DMS153 treated with DMSO at 0.1 percent for 48 hours (cell line): ENCODE measurements at regions not wholly inside any gene's neighbourhood (a gene's known extent, or its start where the extent isn't known, plus 50 kb on each side); places are given as distances from the start of the nearest gene placed in this dataset.
A peak's percentile ranks its signal among the peaks of the same experiment; 100 is the strongest.
"Not testable (repeated sequence)": the region's sequence is repeated elsewhere in the genome, so short reads cannot be mapped to it uniquely, and the experiment has no call there.

Experiments used
- DNase-seq: peaks from one replicate; lab custom pipeline; 2025; ENCODE audit not compliant: unreplicated experiment; lab: John Stamatoyannopoulos, UW

DNA sequence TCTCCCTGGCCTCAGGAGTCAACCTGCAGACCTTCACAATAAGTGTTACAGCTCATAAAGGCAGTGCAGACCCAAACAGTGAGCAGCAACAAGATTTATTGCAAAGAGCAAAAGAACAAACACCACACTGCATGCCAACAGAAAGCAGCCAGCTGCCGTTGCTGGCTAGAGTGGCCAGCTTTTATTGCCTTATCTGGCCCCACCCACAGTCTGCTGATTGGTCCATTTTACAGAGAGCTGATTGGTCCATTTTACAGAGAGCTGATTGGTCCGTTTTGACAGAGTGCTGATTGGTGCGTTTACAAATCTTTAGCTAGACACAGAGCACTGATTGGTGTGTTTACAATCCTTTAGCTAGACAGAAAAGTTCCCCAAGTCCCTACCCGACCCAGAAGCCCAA, 885.9 kb upstream of the SPRY2 start:
- DNase-seq, result not testable (repeated sequence)

DNA sequence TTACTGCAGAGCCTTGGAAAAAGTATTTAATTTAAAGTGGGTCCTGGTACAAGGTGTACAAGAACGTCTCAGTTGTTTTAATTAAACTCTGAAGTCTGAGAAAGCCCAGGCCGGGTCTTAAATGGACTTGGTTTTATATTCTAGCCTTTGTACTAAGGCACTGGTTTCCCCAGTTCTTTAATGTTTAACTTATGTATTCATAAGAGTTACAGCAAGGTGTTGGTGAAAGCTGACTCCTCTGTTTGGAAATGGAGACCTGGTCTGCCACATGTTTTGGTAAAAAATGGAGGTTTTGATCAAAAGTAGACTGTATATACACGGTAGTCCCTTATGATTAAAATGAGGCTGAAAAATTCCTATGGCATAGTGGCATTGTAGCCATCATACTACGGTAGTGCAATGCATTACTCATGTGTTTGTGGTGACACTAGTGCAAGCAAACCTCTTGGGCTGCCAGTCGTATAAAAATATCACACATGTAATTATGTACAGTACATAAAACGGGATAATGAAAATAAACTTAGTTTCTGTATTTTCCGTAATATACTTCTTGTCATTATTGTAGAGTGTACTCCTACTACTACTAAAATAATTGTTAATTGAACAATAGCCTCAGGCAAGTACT, 883.4 kb upstream of the SPRY2 start:
- no peak for DNase-seq

DNA sequence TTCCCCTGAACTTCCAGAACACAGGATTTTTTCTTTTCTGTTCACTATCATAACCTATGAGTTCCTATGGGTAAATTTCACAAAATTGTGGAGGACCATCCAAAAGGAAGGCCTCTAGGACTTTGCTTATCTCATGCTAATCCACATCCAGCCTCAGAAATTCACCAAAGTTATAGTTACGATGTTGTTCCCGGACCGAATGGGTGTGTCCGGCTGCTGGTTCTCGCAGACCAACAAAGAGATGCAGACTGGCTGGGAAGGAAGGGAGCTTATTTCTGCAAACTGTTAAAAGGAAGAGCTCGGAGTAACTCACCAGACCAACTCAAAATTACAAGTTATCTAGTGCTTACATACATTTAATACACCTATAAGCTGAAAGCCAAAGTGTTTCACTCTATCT, 882.9 kb upstream of the SPRY2 start:
- DNase-seq, result no peak

DNA sequence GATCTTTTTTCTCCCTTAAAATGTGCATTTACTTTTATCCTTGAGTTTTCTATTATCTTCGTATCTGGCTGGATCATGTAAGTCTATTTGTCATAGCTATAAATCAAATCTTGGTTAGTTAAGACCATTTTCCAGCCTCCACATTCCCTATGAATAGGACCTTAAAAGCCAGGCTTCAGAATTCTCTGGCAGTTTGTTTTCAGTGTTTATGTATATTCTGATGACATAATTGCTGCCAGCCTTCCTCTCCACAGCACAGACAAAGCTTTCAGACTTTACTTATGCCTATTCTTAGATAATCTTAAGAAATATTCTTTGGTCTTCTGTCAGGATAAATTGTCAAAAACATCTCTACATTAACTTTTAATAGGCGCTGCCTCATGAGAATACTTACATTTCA, 870.8 kb upstream of the SPRY2 start:
- DNase-seq, result no peak

DNA sequence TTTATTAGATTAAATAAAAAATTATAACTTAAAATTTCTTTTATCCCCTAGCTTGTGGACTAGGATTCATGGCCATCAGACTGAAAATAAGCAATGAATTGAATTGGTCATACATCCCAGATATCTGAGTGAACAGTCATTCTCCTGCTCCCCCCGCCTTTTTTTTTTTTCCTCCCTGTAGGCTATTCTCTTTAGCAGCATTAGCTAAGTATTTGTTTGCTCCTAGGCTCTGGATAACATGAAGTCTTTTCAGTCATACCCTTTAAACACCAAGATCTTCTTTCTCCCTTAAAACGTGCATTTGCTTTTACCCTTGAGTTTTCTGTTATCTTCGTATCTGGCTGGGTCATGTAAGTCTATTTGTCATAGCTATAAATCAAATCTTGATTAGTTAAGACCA, 866.7 kb upstream of the SPRY2 start:
- no peak for DNase-seq

DNA sequence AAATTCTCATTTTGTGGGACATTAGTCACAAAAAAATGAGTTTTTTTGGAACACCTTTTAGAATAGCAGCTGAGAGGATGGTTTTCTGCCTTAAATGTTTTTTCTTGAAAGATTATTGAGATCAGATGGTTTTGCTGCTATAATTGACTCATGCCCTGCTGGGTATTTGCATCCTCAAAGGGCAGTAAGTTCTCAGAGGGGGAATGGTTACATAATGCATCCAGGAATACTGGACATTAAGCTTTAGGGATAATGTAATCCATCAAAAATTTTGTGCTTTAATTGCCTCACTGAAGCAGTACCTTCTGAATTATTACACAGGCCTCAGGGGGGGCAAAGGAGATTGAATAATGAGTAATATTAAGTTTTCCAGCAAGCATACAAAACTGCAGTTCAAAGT, 866.3 kb upstream of the SPRY2 start:
- no peak for DNase-seq

DNA sequence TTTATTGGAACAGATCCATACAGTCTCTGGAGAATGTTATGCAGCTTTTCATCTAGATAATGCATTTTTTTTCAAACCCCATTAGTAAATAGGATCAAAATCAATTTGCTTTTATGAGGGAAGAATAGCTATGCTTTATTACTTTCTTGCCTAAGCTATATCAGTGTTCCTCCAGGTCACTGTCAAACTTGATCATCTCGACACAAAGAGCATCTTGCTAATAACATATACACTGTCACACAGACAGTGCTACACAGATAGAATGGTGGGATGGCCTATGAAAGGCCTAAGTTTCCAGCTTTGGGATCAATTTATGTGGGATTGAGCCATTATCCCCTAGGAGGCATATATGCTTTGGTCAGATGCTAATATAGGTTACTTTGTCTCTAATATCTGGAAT, 862.9 kb upstream of the SPRY2 start:
- DNase-seq, result no peak

DNA sequence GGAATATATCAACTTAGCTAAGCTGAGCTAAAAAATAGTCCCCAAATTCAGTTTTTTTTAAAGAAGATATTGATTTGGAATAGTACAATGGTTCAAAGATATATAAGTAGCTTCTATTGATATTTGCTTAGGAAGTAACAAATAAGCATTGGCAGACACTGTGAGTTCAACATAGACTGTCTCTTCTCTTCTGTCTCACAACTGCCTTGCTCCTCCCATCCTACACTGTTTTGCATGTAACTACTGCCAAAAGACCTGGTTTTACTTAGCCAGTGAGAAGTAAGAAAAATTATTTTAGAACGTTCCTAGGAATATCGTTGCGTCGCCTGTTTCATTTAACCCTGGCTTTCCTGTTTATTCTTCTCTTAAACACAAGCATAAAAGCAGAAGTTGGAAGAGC, 859.0 kb upstream of the SPRY2 start:
- no peak for DNase-seq

DNA sequence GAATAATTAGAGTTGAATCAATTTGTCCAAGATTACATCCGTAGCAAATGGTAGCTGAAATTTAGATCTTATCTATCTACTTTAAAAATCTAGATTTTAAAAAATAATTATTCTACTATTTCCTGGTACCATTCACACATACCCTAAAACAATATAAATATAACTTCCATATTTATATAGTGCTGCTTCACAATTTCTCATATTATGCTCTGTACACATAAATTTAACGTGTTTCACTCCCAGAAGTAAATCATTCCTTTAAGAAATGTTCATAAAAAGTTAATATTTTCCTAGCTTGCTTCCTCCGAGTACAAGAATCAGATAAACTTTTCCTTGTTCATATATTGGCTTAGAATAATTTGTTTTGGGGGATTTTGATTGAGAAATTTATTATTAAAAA, 857.0 kb upstream of the SPRY2 start:
- DNase-seq, result no peak

DNA sequence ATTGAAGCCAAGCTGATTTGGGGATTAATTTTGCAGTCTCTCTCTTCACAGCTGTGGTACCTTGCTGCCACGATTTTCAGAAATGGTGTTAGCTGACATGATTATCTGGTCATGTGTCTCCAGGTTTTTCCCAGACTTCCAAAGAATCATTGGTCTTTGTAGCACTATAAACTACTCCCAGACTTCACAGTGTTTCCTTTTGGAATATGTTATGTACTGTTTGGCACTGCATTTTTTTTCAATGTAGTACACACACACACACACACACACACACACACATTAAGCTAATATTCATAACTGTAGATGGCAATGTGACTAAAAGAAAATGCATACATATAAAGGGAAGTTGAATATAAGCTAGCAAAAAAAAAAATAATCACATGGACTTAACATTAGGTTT, 856.6 kb upstream of the SPRY2 start:
- DNase-seq, result no peak

DNA sequence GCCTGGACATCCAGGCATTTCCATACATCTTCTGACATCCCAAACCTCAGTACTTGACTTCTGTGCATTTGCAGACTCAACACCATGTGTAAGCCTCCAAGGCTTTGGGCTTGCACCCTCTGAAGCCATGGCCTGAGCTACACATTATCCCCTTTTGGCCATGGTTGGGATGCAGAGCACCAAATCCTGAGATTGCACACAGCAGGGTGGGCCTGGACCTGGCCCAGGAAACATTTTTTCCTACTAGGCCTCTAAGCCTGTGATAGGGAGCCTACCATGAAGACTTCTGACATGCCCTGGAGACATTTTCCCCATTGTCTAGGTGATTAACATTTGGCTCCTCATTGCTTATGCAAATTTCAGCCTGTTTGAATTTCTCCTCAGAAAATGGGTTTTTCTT, 853.4 kb upstream of the SPRY2 start:
- no peak for DNase-seq

DNA sequence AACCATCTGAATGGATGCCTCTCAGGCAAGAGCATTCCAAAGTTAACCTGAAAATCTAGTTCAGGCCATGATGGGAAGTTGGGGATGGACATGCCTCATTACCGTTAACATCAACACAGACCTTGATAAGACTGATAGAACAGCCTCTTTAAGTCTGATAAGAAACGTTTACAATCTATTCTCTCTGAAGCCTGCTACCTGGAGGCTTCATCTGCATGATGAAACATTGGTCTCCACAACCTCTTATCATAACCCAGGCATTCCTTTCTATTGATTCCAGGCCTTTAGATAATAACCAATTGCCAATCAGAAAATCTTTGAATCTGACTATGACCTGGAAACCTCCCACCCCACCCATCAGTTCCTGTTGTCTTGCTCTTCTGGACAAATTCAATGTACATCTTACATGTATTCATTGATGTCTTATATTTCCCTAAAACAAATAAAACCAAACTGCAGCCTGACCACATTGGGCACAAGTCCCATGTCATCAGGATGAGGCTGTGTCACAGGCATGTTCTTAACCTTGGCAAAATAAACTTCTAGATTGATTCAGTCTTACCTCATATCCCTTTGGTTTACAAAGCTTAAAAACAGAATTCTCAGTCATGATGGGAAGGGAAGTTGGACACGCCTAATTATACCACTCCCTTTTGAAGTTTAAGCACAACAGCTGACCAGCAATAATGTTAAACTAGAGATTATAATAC, 843.8 kb upstream of the SPRY2 start:
- DNase-seq, result no peak

DNA sequence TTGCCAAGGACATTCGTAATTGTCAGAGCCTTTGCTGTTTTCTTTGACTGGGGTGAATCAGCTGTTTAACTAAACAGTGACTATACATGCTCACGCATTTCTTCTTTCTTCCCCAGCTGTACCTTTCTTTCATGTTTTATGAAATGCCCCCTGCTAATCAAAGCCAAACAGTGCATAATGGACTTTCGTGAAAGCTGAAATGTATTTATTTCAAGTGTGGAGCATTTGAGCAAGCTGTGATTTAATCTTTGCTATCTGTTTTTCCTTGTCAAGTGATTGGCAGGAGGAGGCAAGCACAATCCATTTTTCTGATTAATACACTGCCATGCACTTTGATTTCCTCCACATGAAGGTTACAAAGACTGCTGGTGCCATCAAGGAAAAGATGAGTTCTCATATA, 831.7 kb upstream of the SPRY2 start:
- DNase-seq, result no peak

DNA sequence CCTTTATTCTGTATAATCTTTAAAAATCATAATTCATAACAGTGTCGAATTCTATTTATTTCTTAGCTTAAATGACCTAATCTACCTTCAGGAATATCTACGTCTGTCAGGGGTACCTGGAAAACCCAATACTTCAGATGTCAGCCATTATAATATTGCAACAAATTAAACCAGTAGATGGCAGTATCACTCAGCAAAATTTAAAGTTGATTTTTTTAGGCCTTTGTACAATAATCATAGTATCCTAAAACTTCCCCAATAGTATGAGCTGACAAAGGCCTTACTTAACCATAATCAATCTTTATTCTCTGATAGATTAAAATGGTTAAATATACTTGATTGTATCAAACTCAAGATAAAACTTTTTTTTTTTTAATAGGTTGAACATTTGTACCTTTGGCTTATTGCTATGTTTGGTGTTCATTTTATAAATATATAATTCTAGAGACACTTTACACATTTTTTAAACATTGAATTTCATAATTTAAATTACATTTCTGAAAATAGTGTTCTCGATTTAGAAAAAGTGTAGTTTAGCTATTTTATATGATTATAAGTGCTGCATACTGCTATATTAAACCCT, 830.2 kb upstream of the SPRY2 start:
- DNase-seq, result peak; percentile 27

DNA sequence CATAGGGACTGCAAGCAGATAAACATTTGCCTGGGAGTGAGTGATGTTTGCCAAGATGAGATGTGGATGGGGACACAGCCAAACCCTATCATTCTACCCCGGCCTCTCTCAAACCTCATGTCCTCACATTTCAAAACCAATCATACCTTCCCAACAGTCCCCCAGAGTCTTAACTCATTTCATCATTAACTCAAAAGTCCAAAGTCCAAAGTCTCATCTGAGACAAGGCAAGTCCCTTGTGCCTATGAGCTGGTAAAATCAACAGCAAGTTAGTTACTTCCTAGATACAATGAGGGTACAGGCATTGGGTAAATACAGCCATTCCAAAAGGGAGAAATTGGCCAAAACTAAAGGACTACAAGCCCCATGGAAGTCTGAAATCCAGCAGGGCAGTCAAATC, 822.9 kb upstream of the SPRY2 start:
- not testable (repeated sequence) for DNase-seq

DNA sequence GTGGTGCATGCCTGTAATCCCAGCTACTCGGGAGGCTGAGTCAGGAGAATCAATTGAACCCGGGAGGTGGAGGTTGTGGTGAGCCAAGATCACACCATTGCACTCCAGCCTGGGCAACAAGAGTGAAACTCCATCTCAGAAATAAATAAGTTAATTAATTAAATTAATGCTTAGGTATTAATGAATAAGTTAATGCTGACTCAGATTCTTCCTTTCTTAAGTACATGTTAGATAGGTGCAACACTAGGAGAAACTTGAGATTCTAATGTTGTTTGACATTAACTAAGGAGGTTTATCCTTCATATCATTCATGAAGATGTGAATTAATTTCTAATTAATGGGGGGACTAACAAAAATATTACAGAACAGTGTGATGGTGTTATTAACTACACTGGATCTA, 812.6 kb upstream of the SPRY2 start:
- no peak for DNase-seq

DNA sequence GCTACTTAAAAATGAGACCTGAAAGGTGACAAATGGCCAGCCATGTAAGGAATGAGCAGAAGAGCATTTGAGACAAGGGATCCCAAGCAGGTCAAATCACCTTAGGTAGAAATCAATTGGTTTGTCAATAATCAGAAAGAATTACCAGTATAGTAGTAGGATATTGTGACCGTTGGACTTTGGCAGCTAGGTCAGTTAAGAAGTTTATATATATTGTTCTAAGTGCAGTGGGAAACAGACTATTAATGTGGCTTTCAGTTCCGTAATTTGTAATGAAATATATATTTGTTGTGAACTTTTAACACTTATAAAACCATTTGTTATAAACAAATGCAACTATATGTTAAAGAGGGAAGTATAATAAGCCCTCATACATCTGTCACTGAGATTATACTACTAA, 807.9 kb upstream of the SPRY2 start:
- no peak for DNase-seq

DNA sequence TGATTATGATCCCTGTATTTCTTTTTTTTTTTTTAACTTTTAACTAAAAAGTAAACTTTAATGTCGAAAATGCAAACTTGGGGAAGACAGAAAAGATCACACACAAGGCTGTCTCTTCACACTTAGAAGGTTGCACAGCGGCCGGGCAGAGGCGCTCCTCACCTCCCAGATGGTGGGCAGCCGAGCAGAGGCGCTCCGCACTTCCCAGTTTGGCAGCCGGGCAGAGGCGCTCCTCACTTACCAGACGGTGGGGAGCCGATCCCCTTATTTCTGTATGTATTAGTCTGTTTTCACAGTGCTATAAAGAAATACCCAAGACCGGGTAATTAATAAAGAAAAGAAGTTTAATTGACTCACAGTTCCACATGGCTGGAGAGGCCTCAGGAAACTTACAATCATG, 805.6 kb upstream of the SPRY2 start:
- DNase-seq, result not testable (repeated sequence)

DNA sequence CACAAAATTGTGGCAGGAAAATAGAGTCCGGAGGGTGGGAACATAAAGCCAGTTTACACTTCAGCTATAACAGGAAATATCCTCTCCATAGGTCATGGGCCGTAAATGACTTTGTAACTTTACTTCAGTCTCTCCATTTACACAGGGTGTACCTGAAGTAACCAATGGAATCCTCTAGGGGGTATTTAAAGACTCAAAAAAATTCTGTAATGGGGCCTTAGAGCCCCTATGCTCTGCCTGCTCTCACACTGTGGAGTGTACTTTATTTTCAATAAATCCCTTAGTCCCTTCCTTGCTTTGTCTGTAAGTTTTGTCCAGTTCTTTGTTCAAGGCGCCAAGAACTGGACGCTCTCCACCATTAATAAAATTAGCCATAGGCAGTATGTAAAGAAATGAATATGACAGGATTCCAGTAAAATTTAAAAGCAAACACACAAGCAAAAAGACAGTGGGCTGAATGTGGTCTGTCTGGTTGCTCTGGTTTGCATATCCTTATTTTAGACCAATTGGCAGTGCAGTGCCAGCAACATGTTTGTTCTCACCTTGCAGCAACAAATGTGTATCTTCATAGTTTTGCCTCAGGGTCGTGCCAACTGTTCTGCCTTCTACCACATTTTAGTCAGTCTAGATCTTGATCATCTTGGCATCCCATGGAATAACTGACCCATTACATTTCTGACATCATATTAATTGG, 801.5 kb upstream of the SPRY2 start:
- DNase-seq, result no peak

DNA sequence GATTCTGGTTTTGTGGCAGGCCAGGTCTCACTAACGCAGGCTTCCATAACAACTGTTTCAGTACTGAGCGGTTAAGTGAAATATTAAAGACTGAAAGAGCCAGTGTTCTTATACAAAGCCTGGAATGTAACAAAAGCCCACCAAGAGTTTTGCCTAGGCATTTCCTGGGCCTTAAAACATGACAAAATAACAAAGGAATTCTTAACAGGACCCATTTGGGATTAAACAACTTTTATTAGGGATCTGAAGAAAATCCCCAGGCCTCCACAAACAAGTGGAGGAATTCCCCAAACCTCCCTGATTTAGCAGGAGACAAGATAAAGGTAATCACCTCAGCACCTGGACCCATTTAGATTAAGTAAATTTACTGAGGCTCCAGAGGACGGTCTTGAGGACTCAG, 799.7 kb upstream of the SPRY2 start:
- no peak for DNase-seq

DNA sequence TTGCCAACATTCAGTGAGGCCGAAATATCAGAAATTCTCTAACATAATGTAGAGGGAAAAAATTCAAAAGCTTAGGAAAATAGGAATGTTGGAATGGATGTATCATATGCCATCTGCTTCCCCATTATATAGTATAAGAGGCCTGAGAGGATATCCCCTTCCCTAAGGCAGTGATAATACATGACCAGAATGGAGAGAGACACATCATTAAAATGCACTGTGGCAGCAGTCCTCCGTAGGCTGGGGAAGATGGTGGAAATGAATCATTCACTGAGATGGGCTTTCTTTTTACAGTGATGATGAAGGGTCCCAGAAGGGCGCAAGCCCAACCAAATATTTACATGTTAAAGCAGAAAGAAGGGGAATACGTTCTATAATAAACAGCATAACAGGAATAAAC, 799.1 kb upstream of the SPRY2 start:
- no peak for DNase-seq

DNA sequence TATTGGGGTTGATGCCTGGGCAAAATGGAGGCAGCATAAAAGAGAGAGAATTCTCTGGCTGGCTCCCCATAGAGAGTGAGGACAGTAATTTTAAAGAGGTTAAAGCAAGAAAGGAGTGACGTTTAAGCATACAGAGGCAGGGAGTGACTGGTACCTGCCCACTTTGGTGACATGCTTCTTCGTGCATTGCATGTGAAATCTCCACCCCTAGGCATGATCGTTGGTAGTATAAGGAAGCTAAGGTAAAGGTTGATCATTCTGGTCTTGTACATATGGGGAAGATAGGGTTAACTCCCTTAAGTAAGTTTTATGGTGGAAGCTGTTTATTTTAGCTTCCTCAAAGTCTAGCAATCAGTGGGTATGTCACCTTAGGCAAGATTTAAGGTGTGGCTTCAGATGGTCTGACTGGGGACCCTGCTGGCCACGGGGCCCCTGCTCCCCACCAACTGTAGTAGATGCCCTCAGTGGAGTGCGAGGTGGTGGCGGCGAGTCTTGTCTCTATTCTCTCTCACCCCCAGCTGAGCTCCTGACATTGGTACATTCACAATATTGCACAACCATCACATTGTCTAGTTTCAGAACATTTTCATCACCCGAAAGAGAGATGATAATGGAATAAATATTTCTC, 797.5 kb upstream of the SPRY2 start:
- DNase-seq, result no peak
